NCI-H146 (cell line): ENCODE measurements at regions not wholly inside any gene's neighbourhood (a gene's known extent, or its start where the extent isn't known, plus 50 kb on each side); places are given as distances from the start of the nearest gene placed in this dataset.

Experiments
- DNase-seq: peaks from one replicate; lab custom pipeline; 2025; lab: John Stamatoyannopoulos, UW

GRCh38 chr1:3954170-3955169 lies 54.4 kb upstream of the C1orf174 start:
- peak; percentile 13 for DNase-seq

- DNase-seq = peak; percentile 51
Measured at GRCh38 chr1:3955196-3955772, 55.2 kb upstream of the C1orf174 start.

GRCh38 chr1:3956527-3957170 lies 56.6 kb upstream of the C1orf174 start:
- no peak for DNase-seq

- DNase-seq = no peak
Measured at GRCh38 chr1:3959361-3959760, 59.3 kb upstream of the C1orf174 start.

GRCh38 chr1:3963554-3963953 lies 63.5 kb upstream of the C1orf174 start:
- DNase-seq = no peak

- DNase-seq = no peak
Measured at GRCh38 chr1:3965693-3966092, 65.6 kb upstream of the C1orf174 start.

GRCh38 chr1:3968851-3969250 lies 68.8 kb upstream of the C1orf174 start:
- no peak for DNase-seq

- no peak for DNase-seq
Measured at GRCh38 chr1:3971981-3972380, 71.9 kb upstream of the C1orf174 start.

- no peak for DNase-seq
Measured at GRCh38 chr1:3975903-3976630, 76.0 kb upstream of the C1orf174 start.

GRCh38 chr1:3976821-3977220 lies 76.7 kb upstream of the C1orf174 start:
- no peak for DNase-seq

GRCh38 chr1:3978196-3978989 lies 78.3 kb upstream of the C1orf174 start:
- no peak for DNase-seq

- no peak for DNase-seq
Measured at GRCh38 chr1:3978990-3979325, 78.9 kb upstream of the C1orf174 start.

- DNase-seq = no peak
Measured at GRCh38 chr1:3981261-3981660, 81.2 kb upstream of the C1orf174 start.

GRCh38 chr1:3981746-3982505 lies 81.9 kb upstream of the C1orf174 start:
- no peak for DNase-seq

- no peak for DNase-seq
Measured at GRCh38 chr1:3983181-3983580, 83.1 kb upstream of the C1orf174 start.

- no peak for DNase-seq
Measured at GRCh38 chr1:3984586-3984985, 84.5 kb upstream of the C1orf174 start.

- DNase-seq = no peak
Measured at GRCh38 chr1:3986686-3987218, 86.7 kb upstream of the C1orf174 start.

- no peak for DNase-seq
Measured at GRCh38 chr1:3987669-3988235, 87.7 kb upstream of the C1orf174 start.

- no peak for DNase-seq
Measured at GRCh38 chr1:3988431-3988830, 88.4 kb upstream of the C1orf174 start.

- DNase-seq = no peak
Measured at GRCh38 chr1:3989465-3989864, 89.4 kb upstream of the C1orf174 start.
